H9 (cell line): ENCODE measurements at regions not wholly inside any gene's neighbourhood (a gene's known extent, or its start where the extent isn't known, plus 50 kb on each side); places are given as distances from the start of the nearest gene placed in this dataset.

ENCODE experiments used
- DNase-seq: peaks from one replicate; pipeline ENCODE4 v3.0.0-alpha.2; 2017
- H2AFZ ChIP-seq: one replicate; pipeline ENCODE4 v1.6.1; 2013; ENCODE audit warnings: mild to moderate bottlenecking, low read length, control low read depth, moderate library complexity
- H2AK5ac ChIP-seq: 2 replicates; pipeline ENCODE4 v1.6.1; 2013; ENCODE audit warnings: low read length, control low read depth, mixed read lengths; ENCODE audit not compliant: insufficient read length
- H2BK120ac ChIP-seq: one replicate; pipeline ENCODE4 v1.6.1; 2013; ENCODE audit warnings: low read depth, mild to moderate bottlenecking, low read length, control low read depth, inconsistent platforms; ENCODE audit not compliant: poor library complexity, severe bottlenecking
- H2BK12ac ChIP-seq: 2 replicates; pipeline ENCODE4 v1.6.1; 2013; ENCODE audit warnings: low read length, control low read depth, mixed read lengths, low read depth; ENCODE audit not compliant: insufficient read length
- H2BK15ac ChIP-seq: 2 replicates; pipeline ENCODE4 v1.6.1; 2013; ENCODE audit warnings: low read depth, low read length, control low read depth
- H2BK20ac ChIP-seq: one replicate; pipeline ENCODE4 v1.6.1; 2013; ENCODE audit warnings: low read depth, mild to moderate bottlenecking, low read length, control low read depth, inconsistent platforms; ENCODE audit not compliant: poor library complexity, severe bottlenecking
- H2BK5ac ChIP-seq: 2 replicates; pipeline ENCODE4 v1.6.1; 2013; ENCODE audit warnings: low read length, control low read depth, mixed read lengths; ENCODE audit not compliant: insufficient read length
- H3K14ac ChIP-seq: 2 replicates; pipeline ENCODE4 v1.6.1; 2013; ENCODE audit warnings: low read length, control low read depth; ENCODE audit not compliant: insufficient read depth
- H3K18ac ChIP-seq: 2 replicates; pipeline ENCODE4 v1.6.1; 2013; ENCODE audit warnings: low read depth, mild to moderate bottlenecking, mixed read lengths, low read length, control low read depth; ENCODE audit not compliant: insufficient read length
- H3K23ac ChIP-seq: 2 replicates; pipeline ENCODE4 v1.6.1; 2013; ENCODE audit warnings: low read length, control low read depth, mixed read lengths, low read depth; ENCODE audit not compliant: insufficient read length
- H3K23me2 ChIP-seq: 2 replicates; pipeline ENCODE4 v1.6.1; 2013; ENCODE audit warnings: low read depth, mild to moderate bottlenecking, mixed read lengths, low read length, control low read depth; ENCODE audit not compliant: insufficient read length, poor library complexity, severe bottlenecking
- H3K27ac ChIP-seq: 2 replicates; pipeline ENCODE4 v1.5.1; 2013; ENCODE audit warnings: low read length, control low read depth, mixed read lengths, low read depth; ENCODE audit not compliant: insufficient read length
- H3K27me3 ChIP-seq: 2 replicates; pipeline ENCODE4 v1.6.1; 2013; ENCODE audit warnings: low read length, control low read depth, inconsistent platforms; ENCODE audit not compliant: insufficient read depth
- H3K4ac ChIP-seq: 2 replicates; pipeline ENCODE4 v1.6.1; 2013; ENCODE audit warnings: low read depth, mild to moderate bottlenecking, control low read depth, inconsistent platforms, low read length, moderate library complexity
- H3K4me1 ChIP-seq: 2 replicates; pipeline ENCODE4 v1.6.1; 2013; ENCODE audit warnings: low read length, control low read depth, inconsistent platforms; ENCODE audit not compliant: insufficient read depth
- H3K4me2 ChIP-seq: 2 replicates; pipeline ENCODE4 v1.6.1; 2013; ENCODE audit warnings: low read length, control low read depth, mixed read lengths; ENCODE audit not compliant: insufficient read length, insufficient read depth
- H3K56ac ChIP-seq: 2 replicates; pipeline ENCODE4 v1.6.1; 2013; ENCODE audit warnings: low read depth, mild to moderate bottlenecking, mixed read lengths, low read length, control low read depth; ENCODE audit not compliant: insufficient read length
- H3K79me1 ChIP-seq: 2 replicates; pipeline ENCODE4 v1.6.1; 2013; ENCODE audit warnings: low read depth, mild to moderate bottlenecking, moderate library complexity, low read length, control low read depth, inconsistent platforms; ENCODE audit not compliant: insufficient read depth, poor library complexity, severe bottlenecking
- H3K79me2 ChIP-seq: 2 replicates; pipeline ENCODE4 v1.6.1; 2013; ENCODE audit warnings: low read length, control low read depth, inconsistent platforms; ENCODE audit not compliant: insufficient read depth
- H3K9ac ChIP-seq: 2 replicates; pipeline ENCODE4 v1.6.1; 2013; ENCODE audit warnings: low read length, control low read depth, mixed read lengths; ENCODE audit not compliant: insufficient read length; ENCODE audit errors: extremely low read depth
- H3K9me3 ChIP-seq: one replicate; pipeline ENCODE4 v1.6.1; 2013; ENCODE audit warnings: low read depth, low read length, inconsistent platforms; ENCODE audit not compliant: control insufficient read depth
- H3T11ph ChIP-seq: one replicate; pipeline ENCODE4 v1.6.1; 2013; ENCODE audit warnings: mild to moderate bottlenecking, low read length, control low read depth, inconsistent platforms
- H4K20me1 ChIP-seq: one replicate; pipeline ENCODE4 v1.6.1; 2013; ENCODE audit not compliant: control insufficient read depth, insufficient read length, insufficient read depth
- H4K5ac ChIP-seq: 2 replicates; pipeline ENCODE4 v1.6.1; 2013; ENCODE audit warnings: low read depth, mild to moderate bottlenecking, mixed read lengths, low read length, control low read depth; ENCODE audit not compliant: insufficient read length
- H4K8ac ChIP-seq: replicated peaks from 2 replicates; pipeline ENCODE4 v1.6.1; 2013; ENCODE audit warnings: low read length, control low read depth, mixed read lengths, low read depth; ENCODE audit not compliant: insufficient read length
- H4K91ac ChIP-seq: 2 replicates; pipeline ENCODE4 v1.6.1; 2013; ENCODE audit warnings: low read depth, mild to moderate bottlenecking, moderate library complexity, mixed read lengths, low read length, control low read depth; ENCODE audit not compliant: insufficient read length
- H3K27ac Mint-ChIP-seq, 3 experiments: 2 replicates in 2 of 3; 3 replicates in 1 of 3; pipeline ENCODE4 v1.8.0; 2020 to 2021; ENCODE audit warnings: mixed read lengths in 3 of 3, mild to moderate bottlenecking in 1 of 3, moderate library complexity in 1 of 3
- H3K27me3 Mint-ChIP-seq: 2 replicates; pipeline ENCODE4 v1.8.0; 2021; ENCODE audit warnings: low read depth, mild to moderate bottlenecking, moderate library complexity, mixed read lengths
- H3K36me3 Mint-ChIP-seq, 3 experiments: 2 replicates in 2 of 3; 3 replicates in 1 of 3; pipeline ENCODE4 v1.8.0; 2020 to 2021; ENCODE audit warnings: low read depth in 3 of 3, mixed read lengths in 3 of 3; ENCODE audit not compliant: insufficient read depth in 1 of 3
- H3K4me1 Mint-ChIP-seq, 2 experiments: 2 replicates each; pipeline ENCODE4 v1.8.0; 2020; ENCODE audit warnings: mixed read lengths in 2 of 2
- H3K4me3 Mint-ChIP-seq, 2 experiments: 2 replicates in 1 of 2; 3 replicates in 1 of 2; pipeline ENCODE4 v1.8.0; 2020 to 2021; ENCODE audit warnings: mild to moderate bottlenecking in 2 of 2, mixed read lengths in 2 of 2, moderate library complexity in 1 of 2
- H3K9me3 Mint-ChIP-seq, 2 experiments: 2 replicates in 1 of 2; 3 replicates in 1 of 2; pipeline ENCODE4 v1.8.0; 2020; ENCODE audit warnings: mild to moderate bottlenecking in 2 of 2, mixed read lengths in 2 of 2, moderate library complexity in 1 of 2
- CTCF ChIP-seq: fragments of 200-600 bp; sonication (generic); conservative IDR thresholded peaks from 3 replicates; pipeline ENCODE4 v1.8.0; 2021; ENCODE audit warnings: antibody characterized with exemption, mild to moderate bottlenecking
- whole genome bisulfite sequencing: extraction: QIAGEN DNeasy Blood & Tissue Kit; methylation state at CpG from one replicate; pipeline ENCODE4 v1.1.7; 2013; ENCODE audit warnings: missing lambda C conversion rate, low lambda C conversion rate, mixed read lengths; ENCODE audit not compliant: insufficient read length; ENCODE audit errors: extremely low coverage; 5-methylcytosine and 5-hydroxymethylcytosine counted together

GRCh38 chr4:107197121-107197520 lies 161.0 kb upstream of the DKK2 start:
- Histone ChIP-seq H3K23me2 (no peaks in the 10 kb centered on the region), H3K56ac (no peak overlapping the region), H2AFZ (no peak overlapping the region), H4K20me1 (no peaks in the 10 kb centered on the region), H3K4me2 (no peak overlapping the region), H4K91ac (no peak overlapping the region), H2BK15ac (no peak overlapping the region), H2BK5ac (no peak overlapping the region), H3K14ac (no peak overlapping the region), H3K27me3 (no peaks in the 10 kb centered on the region), H4K5ac (no peak overlapping the region), H3K4me1 (no peaks in the 10 kb centered on the region), H3K9ac (no peak overlapping the region), H2BK20ac (no peak overlapping the region), H3K18ac (no peak overlapping the region), H3K27ac (no peak overlapping the region), H3K79me1 (no peaks in the 10 kb centered on the region), H2BK120ac (no peak overlapping the region), H2AK5ac (no peak overlapping the region), H3K9me3 (no peaks in the 10 kb centered on the region), H3K4ac (no peak overlapping the region), H3K23ac (no peak overlapping the region), H2BK12ac (no peak overlapping the region), H3K79me2 (no peaks in the 10 kb centered on the region), H3T11ph (no peak overlapping the region), H4K8ac (no peak overlapping the region)
- Mint-ChIP-seq H3K36me3 (no peaks in the 10 kb centered on the region), H3K4me1 (peaks cover 0 to 2% of the 10 kb centered on the region in 2 experiments; a peak in 1 of 4 replicates), H3K4me3 (no peak overlapping the region), H3K27ac (no peak overlapping the region), H3K9me3 (no peaks in the 10 kb centered on the region), H3K27me3 (no peaks in the 10 kb centered on the region)
- no CpG with 5 or more reads among the region's 4 CpGs for WGBS
- DNase-seq: no peak
- no peak for TF ChIP-seq CTCF
